ENCODE measurements at regions not wholly inside any gene's neighbourhood (a gene's known extent, or its start where the extent isn't known, plus 50 kb on each side); places are given as distances from the start of the nearest gene placed in this dataset.

DNA sequence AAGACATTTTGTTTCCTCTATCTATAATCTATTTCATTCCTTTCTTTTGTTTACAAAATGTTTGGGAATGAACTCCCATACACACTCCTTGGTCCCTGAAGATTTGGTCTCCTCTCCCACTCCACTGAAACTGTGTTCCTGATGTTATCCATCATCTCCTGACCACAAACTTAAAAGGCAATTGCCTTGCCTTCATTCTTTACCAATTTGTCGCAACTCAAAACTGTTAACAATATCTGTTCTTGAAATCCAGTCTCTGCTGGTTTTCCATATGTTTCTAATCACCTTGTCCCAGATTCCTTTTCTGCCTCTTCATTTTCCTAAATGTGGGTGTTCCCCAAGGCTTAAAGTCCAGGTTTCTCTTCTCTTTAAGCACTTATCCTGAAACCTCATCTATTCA, 262.2 kb upstream of the TTC29 start:
- no peak for DNase-seq (ENCODE audit: low read depth)
- no peak overlapping the region for H3K4me3 ChIP-seq (ENCODE audit: low read depth, low read length)
- TF ChIP-seq, protein P1, sequence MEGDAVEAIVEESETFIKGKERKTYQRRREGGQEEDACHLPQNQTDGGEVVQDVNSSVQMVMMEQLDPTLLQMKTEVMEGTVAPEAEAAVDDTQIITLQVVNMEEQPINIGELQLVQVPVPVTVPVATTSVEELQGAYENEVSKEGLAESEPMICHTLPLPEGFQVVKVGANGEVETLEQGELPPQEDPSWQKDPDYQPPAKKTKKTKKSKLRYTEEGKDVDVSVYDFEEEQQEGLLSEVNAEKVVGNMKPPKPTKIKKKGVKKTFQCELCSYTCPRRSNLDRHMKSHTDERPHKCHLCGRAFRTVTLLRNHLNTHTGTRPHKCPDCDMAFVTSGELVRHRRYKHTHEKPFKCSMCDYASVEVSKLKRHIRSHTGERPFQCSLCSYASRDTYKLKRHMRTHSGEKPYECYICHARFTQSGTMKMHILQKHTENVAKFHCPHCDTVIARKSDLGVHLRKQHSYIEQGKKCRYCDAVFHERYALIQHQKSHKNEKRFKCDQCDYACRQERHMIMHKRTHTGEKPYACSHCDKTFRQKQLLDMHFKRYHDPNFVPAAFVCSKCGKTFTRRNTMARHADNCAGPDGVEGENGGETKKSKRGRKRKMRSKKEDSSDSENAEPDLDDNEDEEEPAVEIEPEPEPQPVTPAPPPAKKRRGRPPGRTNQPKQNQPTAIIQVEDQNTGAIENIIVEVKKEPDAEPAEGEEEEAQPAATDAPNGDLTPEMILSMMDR (IDR thresholded peaks at IDR 0.05; ENCODE audit: insufficient read depth, low read depth, low read length): no peak
- POLR2A ChIA-PET: no interaction called here
- no peaks in the 10 kb centered on the region for H3K36me3 ChIP-seq (ENCODE audit: control insufficient read depth, insufficient read depth, low read length)
- H3K27me3 ChIP-seq (ENCODE audit: control insufficient read depth, insufficient read depth, low read length): no peaks in the 10 kb centered on the region
- CTCF ChIA-PET: no interaction called here

GRCh38 chr4:147217655-147218054, 263.2 kb upstream of the EDNRA start:
- CTCF ChIA-PET: no interaction called here
- POLR2A ChIA-PET: no interaction called here
- no peak for DNase-seq (ENCODE audit: low read depth)
- H3K4me3 ChIP-seq (ENCODE audit: low read depth, low read length): no peak overlapping the region
- TF ChIP-seq, protein P1 (IDR thresholded peaks at IDR 0.05; ENCODE audit: insufficient read depth, low read depth, low read length): no peak
- H3K36me3 ChIP-seq (ENCODE audit: control insufficient read depth, insufficient read depth, low read length): no peaks in the 10 kb centered on the region
- H3K27me3 ChIP-seq (ENCODE audit: control insufficient read depth, insufficient read depth, low read length): no peaks in the 10 kb centered on the region

GRCh38 chr4:147219145-147219544, 261.8 kb upstream of the EDNRA start:
- ChIA-PET CTCF (no interaction called here), POLR2A (no interaction called here)
- H3K27me3 ChIP-seq (ENCODE audit: control insufficient read depth, insufficient read depth, low read length): no peaks in the 10 kb centered on the region
- TF ChIP-seq, protein P1 (IDR thresholded peaks at IDR 0.05; ENCODE audit: insufficient read depth, low read depth, low read length): no peak
- DNase-seq (ENCODE audit: low read depth): no peak
- no peaks in the 10 kb centered on the region for H3K36me3 ChIP-seq (ENCODE audit: control insufficient read depth, insufficient read depth, low read length)
- no peak overlapping the region for H3K4me3 ChIP-seq (ENCODE audit: low read depth, low read length)

DNA sequence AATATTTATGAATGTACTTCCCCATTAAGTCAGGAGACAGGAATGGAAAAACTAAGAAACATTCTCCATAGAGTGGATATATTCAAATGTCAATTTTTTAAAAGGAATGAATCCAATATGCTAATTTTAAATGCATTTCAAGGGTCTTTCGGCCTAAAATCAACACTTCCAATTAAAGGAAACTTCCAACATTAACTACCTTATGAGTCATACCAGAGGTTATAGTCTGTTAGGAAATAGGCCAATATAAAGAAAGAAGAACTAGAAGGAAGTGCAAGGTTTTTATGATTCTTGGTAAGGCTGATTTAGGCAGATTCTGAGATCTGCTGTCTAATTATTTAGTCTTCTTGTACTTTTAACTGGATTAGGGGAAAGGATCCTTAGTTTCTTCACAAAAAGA, 260.1 kb upstream of the EDNRA start:
- ChIA-PET CTCF (no interaction called here), POLR2A (no interaction called here)
- TF ChIP-seq, protein P1 (IDR thresholded peaks at IDR 0.05; ENCODE audit: insufficient read depth, low read depth, low read length): no peak
- no peak for DNase-seq (ENCODE audit: low read depth)
- Histone ChIP-seq H3K36me3 (ENCODE audit: control insufficient read depth, insufficient read depth, low read length) (no peaks in the 10 kb centered on the region), H3K27me3 (ENCODE audit: control insufficient read depth, insufficient read depth, low read length) (no peaks in the 10 kb centered on the region), H3K4me3 (ENCODE audit: low read depth, low read length) (no peak overlapping the region)

DNA sequence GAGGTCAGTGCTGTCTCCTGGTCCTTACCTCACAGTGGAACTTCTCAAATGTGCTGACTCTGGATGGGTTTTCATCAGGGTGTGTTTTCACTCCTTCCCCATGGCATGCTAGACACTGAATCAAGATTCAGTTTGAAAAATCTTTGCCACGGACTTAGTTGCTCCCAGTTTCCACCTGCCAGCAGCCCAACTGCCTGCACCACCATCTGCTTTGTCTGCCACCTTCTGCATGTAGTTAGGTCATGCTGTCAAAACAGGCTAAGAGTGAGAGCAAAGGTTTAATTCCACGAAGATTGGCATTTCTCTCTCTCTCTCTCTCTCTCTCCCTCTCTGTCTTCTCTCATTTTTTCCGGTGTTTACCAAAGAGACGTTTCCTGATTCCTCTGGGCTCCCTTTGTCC, 258.0 kb upstream of the EDNRA start:
- no peak for DNase-seq (ENCODE audit: low read depth)
- POLR2A ChIA-PET: no interaction called here
- no peak overlapping the region for H3K4me3 ChIP-seq (ENCODE audit: low read depth, low read length)
- no peaks in the 10 kb centered on the region for H3K27me3 ChIP-seq (ENCODE audit: control insufficient read depth, insufficient read depth, low read length)
- no peaks in the 10 kb centered on the region for H3K36me3 ChIP-seq (ENCODE audit: control insufficient read depth, insufficient read depth, low read length)
- CTCF ChIA-PET: no interaction called here
- TF ChIP-seq, protein P1 (IDR thresholded peaks at IDR 0.05; ENCODE audit: insufficient read depth, low read depth, low read length): no peak

Data from BJ (cell line).